CD4-positive, alpha-beta T cell treated with Interleukin-6 for 4 hours (primary cell): ENCODE measurements at regions not wholly inside any gene's neighbourhood (a gene's known extent, or its start where the extent isn't known, plus 50 kb on each side); places are given as distances from the start of the nearest gene placed in this dataset.
"Not testable (repeated sequence)": the region's sequence is repeated elsewhere in the genome, so short reads cannot be mapped to it uniquely, and the experiment has no call there.

ENCODE experiments used
- DNase-seq: peaks from one replicate; pipeline ENCODE4 v3.0.0-alpha.2; 2020; ENCODE audit warnings: mixed read lengths

DNA sequence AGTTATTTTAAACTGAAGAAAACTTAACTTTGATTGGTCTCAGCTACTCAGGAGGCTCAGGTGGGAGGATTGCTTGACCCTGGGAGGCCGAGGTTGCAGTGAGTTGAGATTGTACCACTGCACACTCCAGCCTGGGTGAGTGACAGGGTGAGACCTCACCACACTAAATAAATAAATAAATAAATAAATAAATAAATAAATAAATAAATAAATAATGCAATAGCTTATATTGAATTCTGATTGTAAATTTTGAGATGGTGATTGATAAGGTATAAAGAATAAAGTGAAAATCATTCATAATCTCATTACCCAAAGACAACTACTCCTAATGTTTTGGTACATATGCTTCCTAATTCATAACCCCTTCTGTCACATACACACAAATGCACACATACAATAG, 58.1 kb downstream of the TUBA3C start:
- no peak for DNase-seq

GRCh38 chr13:19117913-19118739, 63.5 kb downstream of the TUBA3C start:
- no peak for DNase-seq

DNA sequence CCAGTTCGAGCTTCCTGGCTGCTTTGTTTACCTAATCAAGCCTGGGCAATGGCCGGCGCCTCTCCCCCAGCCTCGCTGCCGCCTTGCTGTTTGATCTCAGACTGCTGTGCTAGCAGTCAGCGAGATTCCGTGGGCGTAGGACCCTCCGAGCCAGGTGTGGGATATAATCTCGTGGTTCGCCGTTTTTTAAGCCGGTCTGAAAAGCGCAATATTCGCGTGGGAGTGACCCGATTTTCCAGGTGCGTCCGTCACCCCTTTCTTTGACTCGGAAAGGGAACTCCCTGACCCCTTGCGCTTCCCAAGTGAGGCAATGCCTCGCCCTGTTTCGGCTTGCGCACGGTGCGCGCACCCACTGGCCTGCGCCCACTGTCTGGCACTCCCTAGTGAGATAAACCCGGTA, 72.4 kb downstream of the TUBA3C start:
- not testable (repeated sequence) for DNase-seq

DNA sequence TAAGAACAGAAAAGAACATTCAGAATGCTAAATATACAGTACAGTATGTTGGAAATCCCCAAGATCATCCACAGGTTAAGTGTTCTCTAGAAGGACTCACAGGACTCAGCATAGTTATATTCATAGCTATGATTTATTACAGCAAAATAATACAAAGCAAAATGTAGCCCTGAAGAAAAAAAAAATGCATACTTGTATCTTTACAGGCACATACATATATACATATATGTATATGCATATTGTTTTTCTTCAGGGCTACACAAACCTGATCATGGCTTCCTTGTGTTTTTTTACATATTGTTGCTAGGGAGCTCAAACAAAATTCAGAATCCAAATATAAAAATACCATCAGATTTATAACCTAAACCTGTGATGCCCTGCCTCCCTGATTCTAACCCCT, 78.5 kb downstream of the TUBA3C start:
- DNase-seq = no peak

- no peak for DNase-seq
Measured at GRCh38 chr13:19093369-19093768, 88.3 kb downstream of the TUBA3C start.

- no peak for DNase-seq
Measured at GRCh38 chr13:19090495-19090894, 91.1 kb downstream of the TUBA3C start.

- DNase-seq = no peak
Measured at GRCh38 chr13:19089315-19089714, 92.3 kb downstream of the TUBA3C start.

- DNase-seq = no peak
Measured at GRCh38 chr13:19088416-19088815, 93.2 kb downstream of the TUBA3C start.

DNA sequence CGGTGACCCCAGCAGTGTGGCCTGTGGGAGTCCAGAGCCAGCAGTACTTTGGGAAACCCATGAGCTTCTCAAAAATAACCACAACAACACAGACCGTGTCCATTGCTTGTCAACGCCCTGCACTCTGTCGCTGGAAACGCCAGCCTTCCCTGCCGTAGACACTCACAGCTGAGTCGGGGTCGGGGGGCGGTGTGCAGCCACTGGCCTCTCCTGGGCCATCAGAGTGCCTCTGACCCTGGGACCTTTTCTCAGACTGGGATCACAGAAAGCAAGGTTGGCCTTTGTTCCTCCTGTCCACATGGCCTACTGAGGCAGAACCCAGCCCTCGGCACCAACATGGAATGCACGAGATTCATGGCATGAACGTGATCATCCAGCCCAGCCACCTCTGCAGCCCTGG, 95.7 kb downstream of the TUBA3C start:
- DNase-seq = no peak

DNA sequence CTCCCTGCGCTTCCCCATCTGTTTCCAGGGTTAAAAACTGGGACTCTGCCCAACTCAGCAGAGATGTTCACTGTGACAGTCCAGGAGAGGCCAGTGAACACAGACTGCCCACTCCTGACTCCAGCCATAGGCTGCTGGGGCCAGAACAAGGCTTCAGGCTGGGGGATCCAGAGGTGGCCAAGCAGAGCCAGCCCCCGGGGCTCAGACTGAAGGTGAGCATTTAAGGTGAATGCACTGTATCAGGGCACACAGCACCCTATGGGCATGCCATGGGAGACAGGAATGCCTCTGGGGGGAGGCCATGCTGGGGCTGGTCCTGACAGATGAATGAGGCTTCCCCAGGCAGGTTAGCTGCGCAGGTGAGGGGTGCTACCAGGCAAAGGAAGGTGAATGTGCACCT, 96.4 kb downstream of the TUBA3C start:
- no peak for DNase-seq

GRCh38 chr13:19083340-19083739, 98.3 kb downstream of the TUBA3C start:
- DNase-seq = no peak

DNA sequence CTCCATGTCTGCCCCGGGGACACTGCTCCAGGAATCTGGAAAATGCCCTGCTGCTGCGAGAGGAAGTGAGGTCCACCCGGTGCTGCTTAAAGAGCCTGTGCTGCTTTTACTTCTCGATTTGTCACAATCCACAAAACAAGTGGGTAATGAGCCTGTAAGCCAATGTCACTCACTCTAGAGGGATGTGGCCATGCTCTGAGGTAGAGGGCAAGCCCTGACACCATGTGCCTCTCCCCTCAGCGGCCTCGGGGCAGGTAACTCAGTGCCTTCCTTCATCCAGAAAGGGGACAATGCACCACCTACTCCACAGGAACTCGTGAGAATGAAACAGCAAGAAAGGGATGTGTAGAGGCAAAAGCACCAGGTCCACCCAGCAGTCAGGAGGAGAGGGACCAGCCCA, 106.2 kb downstream of the TUBA3C start:
- no peak for DNase-seq

- DNase-seq = no peak
Measured at GRCh38 chr13:19074519-19074918, 107.1 kb downstream of the TUBA3C start.

- DNase-seq = not testable (repeated sequence)
Measured at GRCh38 chr13:19074106-19074505, 107.5 kb downstream of the TUBA3C start.

GRCh38 chr13:19072956-19073706, 108.5 kb downstream of the TUBA3C start:
- DNase-seq = not testable (repeated sequence)

GRCh38 chr13:19072543-19072942, 109.1 kb downstream of the TUBA3C start:
- DNase-seq = no peak

GRCh38 chr13:19071161-19071936, 110.3 kb downstream of the TUBA3C start:
- no peak for DNase-seq

GRCh38 chr13:19070398-19070735, 111.3 kb downstream of the TUBA3C start:
- DNase-seq = no peak

DNA sequence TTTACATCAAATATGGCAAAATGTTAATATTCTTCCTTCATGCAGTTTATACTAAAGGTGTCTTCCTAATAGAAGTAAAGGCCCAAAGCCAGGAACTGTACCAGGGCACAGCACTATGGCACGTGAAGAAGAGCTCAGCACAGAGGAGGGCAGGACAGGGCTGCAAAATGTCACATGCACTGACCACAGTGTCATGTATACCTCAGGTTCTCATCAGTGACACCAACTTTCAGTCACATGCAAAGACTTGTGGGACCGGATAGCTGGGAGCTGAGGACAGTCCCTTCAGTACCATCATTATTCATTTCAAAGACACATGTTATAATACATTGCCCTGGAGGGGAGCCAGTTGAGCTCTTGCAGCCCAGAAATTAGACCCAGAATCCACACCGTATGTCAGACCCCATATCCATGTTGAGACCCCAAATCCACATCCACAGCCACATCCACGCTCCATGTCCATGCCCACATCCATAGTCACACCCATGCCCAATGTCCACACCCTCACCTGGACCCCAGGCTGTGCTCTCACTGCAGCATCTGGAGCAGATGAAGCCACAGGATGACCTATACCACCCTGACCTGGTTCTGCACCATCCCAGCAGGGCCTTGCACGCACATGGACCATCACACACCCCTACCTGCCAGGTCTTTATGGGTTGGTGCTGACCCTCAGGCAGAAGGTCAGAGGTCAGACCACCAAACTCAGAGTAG, 111.8 kb downstream of the TUBA3C start:
- DNase-seq = no peak

GRCh38 chr13:19068691-19069090, 112.9 kb downstream of the TUBA3C start:
- DNase-seq = no peak

- no peak for DNase-seq
Measured at GRCh38 chr13:19067767-19068166, 113.9 kb downstream of the TUBA3C start.

- DNase-seq = no peak
Measured at GRCh38 chr13:19062801-19063200, 118.8 kb downstream of the TUBA3C start.
